ENCODE measurements at regions not wholly inside any gene's neighbourhood (a gene's known extent, or its start where the extent isn't known, plus 50 kb on each side); places are given as distances from the start of the nearest gene placed in this dataset.

- no peak overlapping the region for H3K4me3 ChIP-seq (ENCODE audit: low read depth, low read length)
- no peak for TF ChIP-seq CTCF (conservative IDR thresholded peaks at IDR 0.05; ENCODE audit: low read depth, low read length)
- DNase-seq (ENCODE audit: low read depth), result no peak
Observed at GRCh38 chr9:12056874-12057273, 636.3 kb upstream of the TYRP1 start.

- TF ChIP-seq CTCF (conservative IDR thresholded peaks at IDR 0.05; ENCODE audit: low read depth, low read length), result no peak
- no peak for DNase-seq (ENCODE audit: low read depth)
Observed at GRCh38 chr9:12060067-12060466, 633.1 kb upstream of the TYRP1 start.

DNA sequence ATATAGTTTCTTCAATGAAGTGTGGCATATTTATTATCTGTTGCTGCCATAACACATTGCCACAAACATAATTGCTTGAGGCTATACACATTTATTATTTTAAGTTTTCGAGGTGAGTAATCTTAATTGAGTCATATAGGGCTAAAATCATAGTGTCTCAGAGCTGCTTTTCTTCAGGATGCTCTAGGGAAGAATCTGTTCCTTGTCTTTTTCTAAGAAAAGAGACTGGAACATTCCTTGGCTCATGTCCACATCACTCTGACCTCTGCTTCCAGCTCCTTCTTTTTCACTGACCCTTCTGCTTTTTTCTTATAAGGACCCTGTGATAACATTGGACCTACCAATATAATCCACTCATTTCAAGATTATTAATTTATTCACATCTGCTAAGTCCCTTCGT, 632.4 kb upstream of the TYRP1 start:
- DNase-seq (ENCODE audit: low read depth), result peak; percentile 16
- no peak overlapping the region for H3K4me3 ChIP-seq (ENCODE audit: low read depth, low read length)
- no peak for TF ChIP-seq CTCF (conservative IDR thresholded peaks at IDR 0.05; ENCODE audit: low read depth, low read length)

More at GRCh38 chr9:12060067-12060466, 633.1 kb upstream of the TYRP1 start:
- H3K4me3 ChIP-seq (ENCODE audit: low read depth, low read length), result no peak overlapping the region

DNA sequence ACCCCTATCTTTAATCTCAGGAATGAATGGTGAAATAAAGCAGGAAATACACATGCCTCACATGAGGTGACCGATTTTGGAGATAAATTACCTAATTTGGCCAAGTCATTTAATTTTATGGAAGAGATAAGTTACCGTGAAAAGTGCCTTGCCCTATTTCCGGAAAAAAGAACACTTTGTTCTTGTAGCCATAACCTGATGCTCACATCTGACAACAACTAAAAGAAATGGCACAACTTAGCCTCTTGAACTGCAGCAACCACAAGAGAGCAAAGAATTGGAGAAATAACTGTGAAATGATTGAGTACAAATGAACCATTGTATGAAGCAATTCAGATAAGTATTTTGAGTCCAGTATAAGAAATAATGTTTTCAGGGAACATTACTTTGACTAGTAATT, 628.1 kb upstream of the TYRP1 start:
- DNase-seq (ENCODE audit: low read depth), result peak; percentile 73
- no peak for TF ChIP-seq CTCF (conservative IDR thresholded peaks at IDR 0.05; ENCODE audit: low read depth, low read length)
- no peak overlapping the region for H3K4me3 ChIP-seq (ENCODE audit: low read depth, low read length)

- peak; percentile 1 for DNase-seq (ENCODE audit: low read depth)
- H3K4me3 ChIP-seq (ENCODE audit: low read depth, low read length), result no peak overlapping the region
- TF ChIP-seq CTCF (conservative IDR thresholded peaks at IDR 0.05; ENCODE audit: low read depth, low read length), result no peak
Observed at GRCh38 chr9:12065686-12066085, 627.5 kb upstream of the TYRP1 start.

DNA sequence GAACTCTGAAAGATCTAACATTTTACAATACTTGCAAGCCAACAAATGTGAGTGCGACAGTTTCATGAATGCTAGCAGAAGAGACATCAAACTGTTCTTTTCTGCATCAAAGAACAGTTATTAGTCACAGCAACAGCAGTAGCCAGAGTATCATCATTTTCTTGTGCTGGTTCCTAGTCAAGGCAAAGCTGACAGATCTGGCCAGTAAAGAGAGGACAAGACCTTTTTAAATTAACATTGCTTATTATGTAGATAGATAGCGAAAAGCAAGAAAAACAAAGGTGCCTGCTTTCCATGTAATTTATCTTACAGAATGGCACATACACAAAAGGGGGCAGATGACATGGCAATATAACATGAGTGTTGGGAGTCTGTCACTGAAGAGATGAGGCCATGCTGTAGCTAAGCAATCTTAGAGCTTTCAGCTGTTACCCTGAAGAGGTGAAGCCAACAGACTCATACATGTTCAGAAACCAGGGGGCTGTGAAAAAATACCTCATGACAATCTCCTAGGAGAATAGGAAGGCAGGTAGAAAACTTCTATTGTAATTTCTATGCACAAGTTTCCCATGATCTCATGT, 626.6 kb upstream of the TYRP1 start:
- no peak for DNase-seq (ENCODE audit: low read depth)
- no peak overlapping the region for H3K4me3 ChIP-seq (ENCODE audit: low read depth, low read length)
- no peak for TF ChIP-seq CTCF (conservative IDR thresholded peaks at IDR 0.05; ENCODE audit: low read depth, low read length)

DNA sequence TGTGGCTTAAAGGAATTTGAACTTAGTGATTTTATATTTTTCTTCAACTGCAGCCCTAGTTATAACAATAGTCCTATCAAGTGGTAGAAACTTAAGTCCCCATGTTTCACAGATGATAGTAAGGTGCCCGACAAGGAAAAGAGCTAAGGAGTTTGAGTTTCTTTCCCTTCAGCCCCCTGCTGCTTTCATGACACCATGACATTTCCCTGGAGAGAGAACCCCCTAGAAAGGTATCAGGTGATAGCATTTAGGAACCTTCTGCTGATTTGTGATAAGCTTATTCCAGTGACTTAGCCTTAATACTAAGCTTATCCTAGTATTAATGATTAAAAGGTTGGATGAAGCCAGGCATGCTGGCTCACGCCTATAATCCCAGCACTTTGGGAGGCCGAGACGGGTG, 623.8 kb upstream of the TYRP1 start:
- H3K4me3 ChIP-seq (ENCODE audit: low read depth, low read length), result no peak overlapping the region
- TF ChIP-seq CTCF (conservative IDR thresholded peaks at IDR 0.05; ENCODE audit: low read depth, low read length), result no peak
- DNase-seq (ENCODE audit: low read depth), result no peak
